Urinary bladder (tissue), 3 donors: ENCODE measurements at regions not wholly inside any gene's neighbourhood (a gene's known extent, or its start where the extent isn't known, plus 50 kb on each side); places are given as distances from the start of the nearest gene placed in this dataset.

Experiments
- DNase-seq: peaks from one replicate; pipeline ENCODE4 v3.0.0-alpha.2; 2015; ENCODE audit errors: extremely low spot score
- H3K27ac ChIP-seq: one replicate; pipeline ENCODE4 v1.5.1; 2013; ENCODE audit warnings: low read depth, mild to moderate bottlenecking, moderate library complexity
- H3K36me3 ChIP-seq: one replicate; pipeline ENCODE4 v1.6.1; 2013; ENCODE audit warnings: mild to moderate bottlenecking, moderate library complexity; ENCODE audit not compliant: insufficient read depth
- H3K4me1 ChIP-seq: one replicate; pipeline ENCODE4 v1.6.1; 2013; ENCODE audit warnings: mild to moderate bottlenecking, moderate library complexity; ENCODE audit not compliant: insufficient read depth
- H3K4me3 ChIP-seq: one replicate; pipeline ENCODE4 v1.5.1; 2013; ENCODE audit warnings: low read depth, low read length
- WGBS: extraction: QIAGEN DNeasy Blood & Tissue Kit; methylation state at CpG from one replicate; pipeline ENCODE4 v1.1.7; 2013; 5-methylcytosine and 5-hydroxymethylcytosine counted together
- donor health status: healthy with polysubstance abuse.
- donor health status: healthy.

GRCh38 chr14:55734731-55735130 lies 154.7 kb downstream of the KTN1 start:
- H3K36me3 ChIP-seq, result no peaks in the 10 kb centered on the region

GRCh38 chr14:55739967-55740648 lies 160.1 kb downstream of the KTN1 start:
- Histone ChIP-seq H3K27ac (no peak overlapping the region), H3K4me1 (no peaks in the 10 kb centered on the region), H3K36me3 (no peaks in the 10 kb centered on the region), H3K4me3 (no peak overlapping the region)
- no peak for DNase-seq
- 48% methylated on average over 6 of the region's 6 CpGs for WGBS

More at GRCh38 chr14:55734731-55735130, 154.7 kb downstream of the KTN1 start:
- Histone ChIP-seq H3K4me1 (no peaks in the 10 kb centered on the region), H3K4me3 (no peak overlapping the region), H3K27ac (no peak overlapping the region)
- no peak for DNase-seq

GRCh38 chr14:55740649-55740989 lies 160.6 kb downstream of the KTN1 start:
- WGBS, result 90% methylated on average over 3 of the region's 3 CpGs
- Histone ChIP-seq H3K4me1 (no peaks in the 10 kb centered on the region), H3K36me3 (no peaks in the 10 kb centered on the region), H3K4me3 (no peak overlapping the region), H3K27ac (no peak overlapping the region)
- no peak for DNase-seq

- DNase-seq, result no peak
- Histone ChIP-seq H3K4me3 (no peak overlapping the region), H3K4me1 (no peaks in the 10 kb centered on the region), H3K27ac (no peak overlapping the region), H3K36me3 (no peaks in the 10 kb centered on the region)
- 68% methylated on average over 5 of the region's 5 CpGs for WGBS
These were observed 161.2 kb downstream of the KTN1 start for GRCh38 chr14:55741240-55741639.

GRCh38 chr14:55743551-55743950 lies 163.5 kb downstream of the KTN1 start:
- WGBS, result 83% methylated on average over 6 of the region's 6 CpGs
- H3K27ac ChIP-seq, result no peak overlapping the region
- DNase-seq, result no peak
- H3K4me3 ChIP-seq, result no peak overlapping the region
- no peaks in the 10 kb centered on the region for H3K36me3 ChIP-seq
- no peaks in the 10 kb centered on the region for H3K4me1 ChIP-seq

- WGBS, result 96% methylated on average over 4 of the region's 4 CpGs
These were observed 164.3 kb downstream of the KTN1 start for GRCh38 chr14:55744321-55744720.

GRCh38 chr14:55745906-55746305 lies 165.9 kb downstream of the KTN1 start:
- Histone ChIP-seq H3K4me3 (no peak overlapping the region), H3K36me3 (no peaks in the 10 kb centered on the region)
- 92% methylated on average over 7 of the region's 7 CpGs for WGBS

More at GRCh38 chr14:55744321-55744720, 164.3 kb downstream of the KTN1 start:
- Histone ChIP-seq H3K4me3 (no peak overlapping the region), H3K27ac (no peak overlapping the region), H3K36me3 (no peaks in the 10 kb centered on the region), H3K4me1 (no peaks in the 10 kb centered on the region)
- no peak for DNase-seq

GRCh38 chr14:55746558-55746957 lies 166.6 kb downstream of the KTN1 start:
- DNase-seq, result no peak
- Histone ChIP-seq H3K27ac (no peak overlapping the region), H3K36me3 (no peaks in the 10 kb centered on the region), H3K4me3 (no peak overlapping the region), H3K4me1 (no peaks in the 10 kb centered on the region)
- WGBS, result 92% methylated on average over 2 of the region's 2 CpGs

More at GRCh38 chr14:55745906-55746305, 165.9 kb downstream of the KTN1 start:
- Histone ChIP-seq H3K4me1 (no peaks in the 10 kb centered on the region), H3K27ac (no peak overlapping the region)
- no peak for DNase-seq

- DNase-seq, result no peak
- H3K4me3 ChIP-seq, result no peak overlapping the region
- H3K4me1 ChIP-seq, result no peaks in the 10 kb centered on the region
- H3K27ac ChIP-seq, result no peak overlapping the region
- 87% methylated on average over 6 of the region's 6 CpGs for WGBS
- H3K36me3 ChIP-seq, result no peaks in the 10 kb centered on the region
These were observed 167.2 kb downstream of the KTN1 start for GRCh38 chr14:55747186-55747585.

GRCh38 chr14:55749201-55749812 lies 169.3 kb downstream of the KTN1 start:
- Histone ChIP-seq H3K36me3 (no peaks in the 10 kb centered on the region), H3K4me1 (no peaks in the 10 kb centered on the region), H3K27ac (no peak overlapping the region), H3K4me3 (no peak overlapping the region)
- WGBS, result 94% methylated on average over 1 of the region's 1 CpG
- no peak for DNase-seq

- no peak overlapping the region for H3K4me3 ChIP-seq
- WGBS, result 93% methylated on average over 8 of the region's 8 CpGs
- no peak overlapping the region for H3K27ac ChIP-seq
- DNase-seq, result no peak
- no peaks in the 10 kb centered on the region for H3K36me3 ChIP-seq
- H3K4me1 ChIP-seq, result no peaks in the 10 kb centered on the region
These were observed 169.9 kb downstream of the KTN1 start for GRCh38 chr14:55749946-55750345.

GRCh38 chr14:55752580-55753390 lies 172.8 kb downstream of the KTN1 start:
- Histone ChIP-seq H3K36me3 (no peaks in the 10 kb centered on the region), H3K4me1 (no peaks in the 10 kb centered on the region), H3K4me3 (no peak overlapping the region), H3K27ac (no peak overlapping the region)
- 57% methylated on average over 7 of the region's 7 CpGs for WGBS
- peak; percentile 39 for DNase-seq

- Histone ChIP-seq H3K4me3 (no peak overlapping the region), H3K4me1 (no peaks in the 10 kb centered on the region), H3K27ac (no peak overlapping the region), H3K36me3 (no peaks in the 10 kb centered on the region)
- WGBS, result 98% methylated on average over 2 of the region's 2 CpGs
- no peak for DNase-seq
These were observed 174.5 kb downstream of the KTN1 start for GRCh38 chr14:55754471-55754870.

GRCh38 chr14:55754871-55755270 lies 174.9 kb downstream of the KTN1 start:
- Histone ChIP-seq H3K36me3 (no peaks in the 10 kb centered on the region), H3K4me1 (no peaks in the 10 kb centered on the region), H3K27ac (no peak overlapping the region), H3K4me3 (no peak overlapping the region)
- 97% methylated on average over 5 of the region's 5 CpGs for WGBS
- no peak for DNase-seq
